SKM-1 (cell line): ENCODE measurements at regions not wholly inside any gene's neighbourhood (a gene's known extent, or its start where the extent isn't known, plus 50 kb on each side); places are given as distances from the start of the nearest gene placed in this dataset.
A peak's percentile ranks its signal among the peaks of the same experiment; 100 is the strongest.
"Not testable (repeated sequence)": the region's sequence is repeated elsewhere in the genome, so short reads cannot be mapped to it uniquely, and the experiment has no call there.

Experiments
- DNase-seq: peaks from one replicate; lab custom pipeline; 2025; ENCODE audit not compliant: unreplicated experiment; lab: John Stamatoyannopoulos, UW

GRCh38 chr3:110293660-110294059 is 778.0 kb upstream of the NECTIN3 start:
- no peak for DNase-seq

DNA sequence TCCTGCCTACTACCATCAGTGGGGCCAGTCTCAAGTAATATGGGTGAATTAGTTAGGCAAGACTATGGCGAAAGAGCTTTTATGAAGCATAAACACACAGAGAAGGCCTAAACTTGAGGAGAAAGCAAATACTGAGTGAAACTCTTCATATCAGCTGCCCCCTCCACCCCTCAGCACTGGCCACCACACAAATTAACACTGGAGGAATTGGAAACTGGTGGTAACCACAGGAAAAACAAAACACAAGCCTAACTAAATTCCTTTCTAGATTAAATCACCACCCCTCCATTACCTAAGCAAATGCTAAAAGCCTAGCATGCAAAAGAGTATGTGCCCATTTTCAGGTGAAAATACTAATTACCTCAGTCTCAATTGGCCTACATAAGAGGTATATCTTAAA is 774.7 kb upstream of the NECTIN3 start:
- DNase-seq: no peak

DNA sequence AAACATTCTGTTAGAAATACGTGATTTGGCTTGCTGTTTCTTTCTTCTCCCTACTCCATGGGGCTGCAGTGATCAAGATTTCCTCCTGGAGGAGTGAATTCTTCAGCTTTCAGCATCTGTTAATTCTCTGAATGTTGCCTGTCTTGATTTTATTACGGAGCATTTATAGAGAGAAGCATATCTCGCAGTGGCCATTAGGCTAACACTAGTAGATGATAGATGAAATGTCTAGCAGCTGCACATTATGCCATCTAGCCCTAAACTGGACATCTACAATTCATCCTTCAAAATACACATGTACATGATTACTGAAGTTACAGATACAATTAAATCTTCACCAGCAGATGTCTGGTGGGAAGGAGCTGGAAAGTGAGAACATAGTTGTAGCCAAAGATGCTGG is 769.8 kb upstream of the NECTIN3 start:
- no peak for DNase-seq

DNA sequence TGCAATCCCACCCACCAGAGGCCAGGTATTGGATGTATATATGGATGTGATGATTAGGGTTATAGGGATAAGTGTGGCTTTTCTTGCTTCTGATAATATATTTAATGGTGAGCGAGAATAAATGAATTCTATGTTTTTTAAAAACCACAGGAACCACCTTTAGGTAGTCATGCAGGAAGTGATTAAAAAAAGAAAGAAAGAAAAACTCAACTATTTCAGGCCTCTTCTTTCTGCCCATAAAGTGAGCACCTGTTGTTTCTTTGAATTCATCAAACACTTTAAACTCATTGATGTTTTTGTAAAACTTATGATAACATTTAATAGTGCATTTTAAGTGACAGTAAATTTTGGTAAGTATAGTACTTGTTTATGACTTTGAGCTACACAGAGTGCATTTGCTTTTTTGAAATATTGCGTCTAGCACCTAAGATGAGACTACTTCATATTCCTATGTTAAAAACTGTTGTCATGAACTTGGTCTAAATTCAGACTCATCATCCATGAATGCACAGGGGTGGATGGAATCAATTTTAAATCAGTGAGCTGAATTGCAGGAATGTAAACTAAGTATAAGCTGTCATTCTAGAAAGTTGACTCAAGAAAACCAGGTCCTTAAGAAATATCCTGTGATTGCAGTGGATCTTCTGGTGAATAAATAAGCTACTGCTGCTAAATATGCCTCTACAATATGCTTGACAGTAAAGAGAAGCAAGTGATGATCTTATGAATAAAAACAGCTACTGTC is 764.4 kb upstream of the NECTIN3 start:
- DNase-seq: no peak

DNA sequence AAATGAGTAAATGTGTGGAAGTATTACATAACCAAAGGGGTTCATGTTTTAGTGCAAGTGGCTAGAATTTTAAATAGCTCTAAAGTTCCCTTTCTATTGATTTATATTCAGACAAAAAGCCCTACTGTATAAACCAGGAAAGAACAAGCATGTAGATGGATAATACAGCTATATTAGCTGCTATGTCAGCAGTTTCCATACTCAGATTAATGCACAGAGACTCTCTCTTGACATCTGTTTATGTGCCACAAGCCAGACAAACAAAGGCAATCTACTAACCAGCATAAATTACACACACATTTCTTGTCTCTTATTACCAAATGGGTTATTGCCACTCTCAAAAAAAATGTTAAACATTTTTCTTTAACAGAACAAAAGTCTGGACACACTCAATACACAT is 760.1 kb upstream of the NECTIN3 start:
- DNase-seq: peak; percentile 11

- DNase-seq: peak; percentile 50
These were observed 757.0 kb upstream of the NECTIN3 start for GRCh38 chr3:110314512-110315114.

DNA sequence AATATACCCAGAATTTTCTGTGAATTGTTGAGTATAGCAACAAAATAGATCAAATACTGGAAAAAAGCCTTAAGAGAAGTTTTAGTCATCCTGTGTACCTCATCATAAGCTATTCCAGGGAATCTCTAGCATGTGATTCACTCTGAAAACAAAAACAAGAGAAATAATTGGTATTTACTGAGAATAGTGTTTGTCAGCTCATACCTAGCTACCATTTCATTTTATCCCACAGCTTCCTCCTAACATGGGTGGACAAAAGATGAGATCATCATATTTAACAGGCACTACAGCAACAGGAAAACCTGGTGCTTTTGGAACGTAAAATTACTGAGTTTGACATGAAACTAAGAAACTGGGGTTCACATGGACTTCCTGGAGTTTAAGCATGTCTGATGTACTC is 753.5 kb upstream of the NECTIN3 start:
- DNase-seq: no peak

GRCh38 chr3:110323349-110323748 is 748.3 kb upstream of the NECTIN3 start:
- DNase-seq: no peak

GRCh38 chr3:110324171-110324705 is 747.4 kb upstream of the NECTIN3 start:
- no peak for DNase-seq

GRCh38 chr3:110327870-110328269 is 743.7 kb upstream of the NECTIN3 start:
- DNase-seq: no peak

DNA sequence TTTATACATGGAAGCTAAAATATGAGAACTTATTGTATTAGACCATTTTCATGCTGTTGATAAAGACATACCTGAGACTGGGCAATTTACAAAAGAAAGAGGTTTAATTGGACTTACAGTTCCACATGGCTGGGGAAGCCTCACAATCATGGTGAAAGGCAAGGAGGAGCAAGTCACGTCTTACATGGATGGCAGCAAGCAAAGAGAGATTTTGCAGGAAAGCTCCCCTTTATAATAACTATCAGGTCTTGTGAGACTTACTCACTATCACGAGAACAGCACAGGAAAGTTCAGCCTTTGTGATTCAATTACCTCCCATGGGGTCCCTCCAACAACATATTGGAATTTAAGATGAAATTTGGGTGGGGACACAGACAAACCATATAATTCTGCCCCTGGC is 740.1 kb upstream of the NECTIN3 start:
- DNase-seq: not testable (repeated sequence)

DNA sequence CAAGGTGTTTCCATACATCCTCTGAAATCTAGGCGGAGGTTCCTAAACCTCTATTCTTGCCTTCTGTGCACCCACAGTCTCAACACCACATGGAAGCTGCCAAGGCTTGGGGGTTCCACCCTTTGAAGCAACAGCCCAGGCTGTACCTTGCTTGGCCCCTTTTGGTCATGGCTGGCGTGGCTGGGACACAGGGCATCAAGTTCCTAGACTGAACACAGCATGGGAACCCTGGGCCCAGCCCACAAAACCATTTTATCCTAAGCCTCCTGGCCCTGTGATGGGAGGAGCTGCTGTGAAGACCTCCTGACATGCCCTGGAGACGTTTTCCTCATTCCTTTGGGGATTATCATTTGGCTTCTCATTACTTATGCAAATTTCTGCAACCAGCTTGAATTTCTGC is 739.0 kb upstream of the NECTIN3 start:
- no peak for DNase-seq

DNA sequence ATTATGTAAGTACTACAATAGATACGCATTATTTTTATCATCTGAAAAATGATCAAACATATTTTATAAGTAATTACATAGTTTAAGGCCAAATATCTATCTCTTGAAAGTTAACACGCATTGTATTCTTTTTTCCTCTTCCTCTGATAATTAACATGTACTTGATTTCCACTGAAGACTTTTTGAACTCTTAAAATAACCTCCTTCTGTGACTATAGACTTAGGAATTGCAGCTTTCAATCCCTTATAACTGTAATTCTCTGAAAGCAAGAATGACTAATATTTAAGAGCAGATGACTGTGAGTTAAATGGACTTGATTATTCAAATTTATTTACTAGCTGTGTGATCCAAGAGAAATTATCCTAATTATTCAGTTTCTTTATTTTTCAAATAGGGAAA is 730.6 kb upstream of the NECTIN3 start:
- DNase-seq: no peak

- no peak for DNase-seq
These were observed 728.2 kb upstream of the NECTIN3 start for GRCh38 chr3:110343376-110343775.

DNA sequence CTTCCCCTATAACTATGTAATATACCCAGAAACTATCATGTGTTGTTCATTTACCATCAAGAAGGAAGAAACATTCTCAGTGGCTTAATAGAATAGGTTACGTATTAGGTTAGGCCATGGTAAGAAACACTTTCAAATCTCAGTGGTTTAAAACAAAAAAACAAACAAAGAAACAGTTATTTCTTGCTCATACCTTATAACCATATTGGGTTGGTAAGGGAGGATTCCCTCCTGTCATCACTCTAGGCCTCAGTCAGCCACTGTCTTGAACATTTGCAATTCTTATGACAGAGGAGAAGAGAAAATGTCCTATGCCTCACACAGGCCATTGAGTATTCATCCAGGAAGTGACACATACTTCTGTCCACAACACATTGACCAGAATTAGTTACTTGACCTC is 727.7 kb upstream of the NECTIN3 start:
- DNase-seq: no peak

GRCh38 chr3:110344487-110344886 is 727.1 kb upstream of the NECTIN3 start:
- no peak for DNase-seq

- DNase-seq: no peak
These were observed 726.5 kb upstream of the NECTIN3 start for GRCh38 chr3:110344897-110345767.

DNA sequence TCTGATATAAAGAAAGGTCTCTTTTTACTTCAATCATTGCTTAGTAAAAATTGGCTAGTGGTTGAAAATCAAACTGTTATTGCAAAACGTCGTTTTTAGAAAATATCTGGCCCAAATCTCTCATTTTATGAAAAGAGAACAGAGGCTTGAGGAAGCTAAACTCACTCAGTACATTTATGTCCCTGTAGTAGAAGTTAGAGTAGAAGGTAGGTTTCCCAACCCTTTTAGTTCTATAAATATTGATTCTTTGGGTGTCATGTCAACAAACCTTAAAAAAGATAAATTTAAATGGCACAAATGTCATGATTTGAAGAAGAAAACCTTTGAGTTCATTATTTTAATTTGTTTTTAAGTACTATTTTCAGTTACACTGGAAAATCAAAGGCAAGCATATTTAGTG is 722.3 kb upstream of the NECTIN3 start:
- no peak for DNase-seq

GRCh38 chr3:110352841-110353604 is 718.6 kb upstream of the NECTIN3 start:
- DNase-seq: no peak

DNA sequence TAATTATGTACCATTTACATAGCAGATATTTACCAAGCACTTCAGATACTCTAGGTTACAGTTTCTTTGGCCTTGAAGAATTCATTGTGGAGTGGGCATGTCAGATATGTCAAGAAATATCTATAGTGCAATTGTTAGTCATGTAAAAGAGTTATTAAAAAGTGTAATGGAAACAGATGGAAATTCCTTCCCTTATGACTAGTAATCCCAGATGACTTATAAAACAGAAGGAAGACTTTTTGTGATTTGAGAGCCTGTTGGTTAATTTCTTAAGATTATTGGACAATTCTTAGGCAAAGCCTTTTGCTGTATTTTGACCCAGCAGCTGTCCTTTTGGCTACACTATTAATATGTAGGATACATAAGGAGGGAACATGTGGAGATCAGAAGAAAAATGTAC is 708.9 kb upstream of the NECTIN3 start:
- no peak for DNase-seq

- not testable (repeated sequence) for DNase-seq
These were observed 704.3 kb upstream of the NECTIN3 start for GRCh38 chr3:110367289-110367688.
